ENCODE measurements at regions not wholly inside any gene's neighbourhood (a gene's known extent, or its start where the extent isn't known, plus 50 kb on each side); places are given as distances from the start of the nearest gene placed in this dataset.

GRCh38 chr2:66696374-66696773 lies 261.4 kb downstream of the MEIS1 start:
- H3K4me3 ChIP-seq (ENCODE audit: low read depth, low read length), result no peak overlapping the region
- no peak for TF ChIP-seq CTCF (IDR thresholded peaks at IDR 0.05; ENCODE audit: control insufficient read depth, extremely low read depth, insufficient read depth)
- no peak for DNase-seq (ENCODE audit: low read depth)

GRCh38 chr2:66696886-66697285 lies 262.0 kb downstream of the MEIS1 start:
- H3K4me3 ChIP-seq (ENCODE audit: low read depth, low read length), result no peak overlapping the region
- no peak for DNase-seq (ENCODE audit: low read depth)
- TF ChIP-seq CTCF (IDR thresholded peaks at IDR 0.05; ENCODE audit: control insufficient read depth, extremely low read depth, insufficient read depth), result no peak

GRCh38 chr2:66697366-66697765 lies 262.4 kb downstream of the MEIS1 start:
- no peak overlapping the region for H3K4me3 ChIP-seq (ENCODE audit: low read depth, low read length)
- no peak for DNase-seq (ENCODE audit: low read depth)
- TF ChIP-seq CTCF (IDR thresholded peaks at IDR 0.05; ENCODE audit: control insufficient read depth, extremely low read depth, insufficient read depth), result no peak

- no peak overlapping the region for H3K4me3 ChIP-seq (ENCODE audit: low read depth, low read length)
- no peak for TF ChIP-seq CTCF (IDR thresholded peaks at IDR 0.05; ENCODE audit: control insufficient read depth, extremely low read depth, insufficient read depth)
- no peak for DNase-seq (ENCODE audit: low read depth)
Observed at GRCh38 chr2:66698091-66698490, 263.2 kb downstream of the MEIS1 start.

- no peak for TF ChIP-seq CTCF (IDR thresholded peaks at IDR 0.05; ENCODE audit: control insufficient read depth, extremely low read depth, insufficient read depth)
Observed at GRCh38 chr2:66698576-66699239, 263.8 kb downstream of the MEIS1 start.

GRCh38 chr2:66699416-66699792 lies 264.5 kb downstream of the MEIS1 start:
- DNase-seq (ENCODE audit: low read depth), result no peak
- no peak for TF ChIP-seq CTCF (IDR thresholded peaks at IDR 0.05; ENCODE audit: control insufficient read depth, extremely low read depth, insufficient read depth)
- no peak overlapping the region for H3K4me3 ChIP-seq (ENCODE audit: low read depth, low read length)

More at GRCh38 chr2:66698576-66699239, 263.8 kb downstream of the MEIS1 start:
- no peak for DNase-seq (ENCODE audit: low read depth)
- H3K4me3 ChIP-seq (ENCODE audit: low read depth, low read length), result no peak overlapping the region

Measured in LNCaP clone FGC (cell line).